NCI-H2029 treated with DMSO at 0.1 percent for 48 hours (cell line): ENCODE measurements at regions not wholly inside any gene's neighbourhood (a gene's known extent, or its start where the extent isn't known, plus 50 kb on each side); places are given as distances from the start of the nearest gene placed in this dataset.

Experiments
- DNase-seq: peaks from one replicate; lab custom pipeline; 2025; lab: John Stamatoyannopoulos, UW

- no peak for DNase-seq
Observed at GRCh38 chr10:4581929-4582328, 244.1 kb upstream of the AKR1E2 start.

- DNase-seq = no peak
Observed at GRCh38 chr10:4579844-4580243, 246.2 kb upstream of the AKR1E2 start.

- no peak for DNase-seq
Observed at GRCh38 chr10:4576206-4576605, 249.8 kb upstream of the AKR1E2 start.

- no peak for DNase-seq
Observed at GRCh38 chr10:4569151-4569550, 256.9 kb upstream of the AKR1E2 start.

- DNase-seq = no peak
Observed at GRCh38 chr10:4568731-4569130, 257.3 kb upstream of the AKR1E2 start.

- no peak for DNase-seq
Observed at GRCh38 chr10:4568086-4568485, 257.9 kb upstream of the AKR1E2 start.

- DNase-seq = no peak
Observed at GRCh38 chr10:4567637-4568036, 258.4 kb upstream of the AKR1E2 start.

GRCh38 chr10:4566011-4566410, 260.0 kb upstream of the AKR1E2 start:
- DNase-seq = no peak

- no peak for DNase-seq
Observed at GRCh38 chr10:4561296-4561695, 264.7 kb upstream of the AKR1E2 start.

- no peak for DNase-seq
Observed at GRCh38 chr10:4557469-4557868, 268.5 kb upstream of the AKR1E2 start.

GRCh38 chr10:4556527-4556926, 269.5 kb upstream of the AKR1E2 start:
- DNase-seq = no peak

- DNase-seq = no peak
Observed at GRCh38 chr10:4555920-4556319, 270.1 kb upstream of the AKR1E2 start.

GRCh38 chr10:4549139-4549653, 276.8 kb upstream of the AKR1E2 start:
- no peak for DNase-seq

GRCh38 chr10:4546931-4547330, 279.1 kb upstream of the AKR1E2 start:
- DNase-seq = no peak

GRCh38 chr10:4546500-4546899, 279.5 kb upstream of the AKR1E2 start:
- DNase-seq = no peak

GRCh38 chr10:4545062-4545461, 280.9 kb upstream of the AKR1E2 start:
- DNase-seq = no peak

GRCh38 chr10:4543938-4544533, 282.0 kb upstream of the AKR1E2 start:
- no peak for DNase-seq

- DNase-seq = no peak
Observed at GRCh38 chr10:4541292-4541691, 284.7 kb upstream of the AKR1E2 start.

- DNase-seq = no peak
Observed at GRCh38 chr10:4538016-4538415, 288.0 kb upstream of the AKR1E2 start.

- DNase-seq = no peak
Observed at GRCh38 chr10:4535521-4535920, 290.5 kb upstream of the AKR1E2 start.

- no peak for DNase-seq
Observed at GRCh38 chr10:4533621-4534020, 292.4 kb upstream of the AKR1E2 start.

- no peak for DNase-seq
Observed at GRCh38 chr10:4532976-4533375, 293.0 kb upstream of the AKR1E2 start.

GRCh38 chr10:4532467-4532866, 293.5 kb upstream of the AKR1E2 start:
- no peak for DNase-seq

- DNase-seq = no peak
Observed at GRCh38 chr10:4532011-4532410, 294.0 kb upstream of the AKR1E2 start.
